ENCODE measurements at regions not wholly inside any gene's neighbourhood (a gene's known extent, or its start where the extent isn't known, plus 50 kb on each side); places are given as distances from the start of the nearest gene placed in this dataset.

DNA sequence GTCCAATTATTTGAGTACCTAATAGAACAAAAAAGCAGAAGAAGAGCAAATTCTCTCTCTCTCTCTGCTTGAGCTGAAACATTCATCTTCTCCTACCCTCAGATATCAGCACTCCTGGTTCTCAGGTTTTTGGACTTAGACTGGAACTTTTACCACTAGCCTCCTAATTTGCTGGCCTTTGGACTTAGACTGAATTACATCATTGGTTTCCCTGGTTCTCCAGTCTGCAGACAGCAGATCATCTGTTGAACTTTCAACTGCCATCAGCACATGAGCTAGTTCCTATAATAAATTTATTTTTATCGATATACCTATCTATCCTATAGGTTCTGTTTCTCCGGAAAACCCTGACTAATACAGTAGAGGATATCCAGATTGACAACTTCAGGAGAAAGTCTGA, 208.9 kb upstream of the GAS1 start:
- DNase-seq (ENCODE audit: low read depth) = no peak

DNA sequence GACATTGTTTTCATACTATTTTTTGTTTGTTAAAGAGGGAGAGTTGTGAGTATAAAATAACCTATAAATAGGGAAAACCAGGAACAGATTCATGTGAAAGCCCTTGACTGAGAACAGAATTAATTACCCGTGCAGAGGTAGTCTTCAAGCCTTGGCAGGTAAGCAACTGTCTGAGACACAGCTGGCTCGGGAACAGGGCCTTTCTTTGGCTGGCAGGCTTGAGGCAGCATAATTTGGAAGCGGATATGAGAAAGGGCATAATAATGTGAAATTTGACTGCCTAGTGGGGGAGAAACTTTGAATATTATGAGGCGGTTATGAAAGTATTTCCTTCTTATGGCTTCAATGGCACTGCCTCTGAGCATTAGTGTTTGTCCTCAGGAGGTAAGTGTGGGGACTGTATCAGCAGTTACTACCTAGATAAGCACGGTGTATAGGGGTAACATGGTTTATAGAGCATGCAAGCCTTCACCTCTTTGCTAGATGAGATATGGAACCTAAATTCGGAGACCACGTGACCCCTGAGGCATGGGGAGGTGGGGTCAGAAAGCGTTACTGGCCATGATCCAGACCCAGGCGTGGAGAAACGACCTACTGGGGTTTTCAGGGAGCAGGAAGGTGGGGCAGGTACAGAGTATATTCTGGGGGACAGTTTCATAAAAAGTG, 210.2 kb upstream of the GAS1 start:
- no peak for DNase-seq (ENCODE audit: low read depth)

DNA sequence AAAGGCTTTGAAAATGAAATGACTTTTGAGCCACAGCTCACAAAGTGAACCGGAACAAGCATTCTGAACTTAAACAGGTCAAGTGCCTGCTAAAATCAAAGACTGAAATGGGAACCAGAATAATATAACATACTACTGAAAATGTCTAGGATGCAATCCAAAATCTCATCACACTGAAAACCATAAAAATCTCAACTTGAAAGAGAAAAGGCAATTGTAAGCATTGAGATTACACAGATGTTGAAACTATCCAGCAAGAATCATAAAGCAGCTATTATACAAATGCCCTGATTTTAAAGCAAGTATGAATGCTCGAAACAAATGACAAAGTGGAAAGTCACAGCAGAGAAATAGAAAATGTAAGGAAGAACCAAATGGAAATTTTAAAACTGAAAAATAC, 211.5 kb upstream of the GAS1 start:
- no peak for DNase-seq (ENCODE audit: low read depth)

DNA sequence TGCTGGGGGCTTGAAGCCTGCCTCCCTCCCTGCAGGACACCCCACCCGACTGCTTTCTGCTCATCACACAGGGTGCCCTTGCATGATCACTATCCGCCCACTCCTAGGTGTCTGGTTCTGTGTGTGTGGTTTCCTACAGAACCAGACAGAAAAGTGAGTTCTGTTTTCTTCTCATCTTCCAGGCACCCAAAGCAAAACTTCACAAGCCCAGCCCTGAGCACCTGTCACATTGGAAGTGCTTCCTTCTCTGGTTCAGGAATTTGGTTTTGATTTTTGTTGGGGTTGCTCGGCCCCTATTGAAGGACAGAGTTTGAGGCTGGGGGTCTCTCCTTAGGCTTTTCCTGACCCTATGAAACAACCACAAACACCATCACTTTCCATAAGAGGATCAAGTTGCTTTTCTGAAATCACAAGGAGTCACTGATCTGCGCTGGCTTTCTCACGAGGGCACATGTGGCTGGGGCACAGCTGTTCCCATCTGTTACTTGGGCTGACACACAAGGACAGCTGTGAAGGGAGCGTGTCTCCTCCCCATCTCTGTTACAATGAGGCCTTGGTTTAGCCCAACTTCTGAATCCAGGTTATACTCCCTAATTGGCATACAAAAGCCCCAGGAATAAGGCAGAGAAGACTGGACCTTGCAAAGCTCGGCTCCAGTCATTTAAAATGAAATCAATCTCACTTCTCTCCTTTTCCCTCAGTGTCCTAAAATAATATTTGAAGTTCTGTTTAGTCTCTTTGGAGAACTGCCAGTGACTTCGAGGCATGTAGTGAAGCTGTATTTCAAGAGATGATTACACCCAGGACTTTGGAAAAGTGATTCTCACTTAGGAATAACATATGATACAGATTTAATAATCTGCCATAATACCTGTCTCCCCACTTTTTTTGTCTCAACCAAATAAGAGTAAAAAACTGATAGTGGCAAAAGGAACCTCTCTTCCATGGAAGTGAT, 213.1 kb upstream of the GAS1 start:
- no peak for DNase-seq (ENCODE audit: low read depth)

DNA sequence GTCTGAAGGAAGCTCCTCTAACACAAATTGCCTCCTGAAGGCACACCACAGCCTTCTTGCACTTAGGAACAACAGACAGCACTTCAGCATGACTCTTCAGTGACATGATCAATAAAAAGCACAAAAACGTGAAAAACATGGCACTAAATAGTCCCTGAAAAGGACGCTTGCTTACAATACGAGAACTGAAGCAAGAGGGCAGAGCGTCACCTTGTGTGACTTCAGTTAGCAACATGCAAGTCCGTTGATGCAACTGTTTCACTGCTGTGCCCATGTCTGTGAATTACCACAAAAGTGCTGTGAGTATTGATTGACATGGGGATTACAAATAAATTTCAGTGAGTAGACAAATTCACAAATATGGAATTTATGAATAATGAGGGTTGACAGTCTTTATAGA, 219.9 kb upstream of the GAS1 start:
- no peak for DNase-seq (ENCODE audit: low read depth)

DNA sequence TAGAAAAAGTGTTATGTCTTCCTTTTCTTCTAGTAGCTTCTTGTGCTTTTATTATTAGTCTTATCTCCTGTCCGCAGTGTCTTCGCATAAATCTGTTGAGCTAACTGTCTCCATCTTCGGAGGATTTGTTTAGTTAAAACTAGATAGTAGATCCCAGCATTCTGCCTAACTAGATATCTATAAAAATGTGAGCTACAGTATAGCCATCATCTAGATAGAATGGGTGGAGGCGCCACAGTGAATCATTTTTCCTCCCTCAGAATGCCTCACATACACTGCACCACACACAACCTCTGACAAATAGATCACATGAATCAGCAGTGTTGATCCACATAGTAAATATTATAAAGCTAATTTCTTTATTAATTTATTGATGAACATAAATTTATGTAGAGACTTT, 220.3 kb upstream of the GAS1 start:
- DNase-seq (ENCODE audit: low read depth) = no peak

DNA sequence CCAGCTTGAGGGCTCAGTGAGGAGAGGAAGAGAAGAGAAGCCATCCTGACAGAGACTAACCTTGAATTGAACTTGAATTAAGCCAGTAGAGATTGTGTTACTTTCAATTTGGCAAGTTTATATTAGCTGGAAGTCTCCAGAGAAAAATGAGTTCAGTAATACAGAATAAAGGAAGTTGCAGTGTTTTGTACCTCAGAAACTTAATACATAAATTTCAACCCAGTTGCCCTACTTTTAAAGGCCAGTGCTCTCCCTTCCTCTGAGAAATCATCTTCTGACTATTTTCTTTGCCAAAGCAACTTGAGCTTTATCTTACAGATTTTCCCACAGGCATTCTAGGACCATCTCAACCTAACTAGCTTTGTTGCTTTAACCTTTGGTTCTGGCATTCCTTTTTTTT, 231.0 kb upstream of the GAS1 start:
- DNase-seq (ENCODE audit: low read depth) = no peak

DNA sequence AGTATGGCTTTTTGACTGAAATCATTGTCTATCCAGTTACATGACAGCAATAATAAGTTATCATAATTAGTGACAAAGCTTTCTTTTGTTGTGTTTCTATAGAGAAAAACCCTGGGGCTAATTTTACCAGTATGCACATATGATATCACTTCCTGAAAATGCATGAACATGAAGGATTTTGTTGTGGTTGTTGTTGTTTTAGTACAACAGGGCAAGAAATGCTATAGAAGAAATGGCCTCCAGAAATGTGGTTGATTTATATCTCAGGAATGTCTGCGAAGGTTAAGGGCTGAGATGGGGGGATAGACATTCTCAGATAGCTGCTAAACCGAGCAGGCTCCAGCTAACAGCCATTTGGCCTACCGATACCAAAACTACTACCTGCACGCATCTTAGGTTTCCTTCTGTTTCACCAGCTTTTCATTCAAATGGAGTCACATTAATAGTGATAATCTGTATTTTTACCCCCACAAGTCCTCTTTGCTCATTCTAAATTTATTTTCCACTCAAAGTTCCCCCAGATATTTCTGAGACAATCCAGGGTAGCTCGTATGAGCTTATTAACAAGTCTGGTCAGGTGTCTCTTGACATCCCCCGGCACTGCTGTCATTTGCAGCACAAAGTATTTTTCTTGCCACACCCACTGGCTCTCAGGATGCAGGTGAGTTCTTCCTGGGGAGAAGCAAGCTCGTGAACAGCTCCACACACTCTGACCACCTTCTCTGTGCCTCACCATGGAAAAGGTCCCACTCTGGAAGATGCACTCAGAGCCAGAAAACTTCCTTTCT, 232.4 kb upstream of the GAS1 start:
- peak; percentile 60 for DNase-seq (ENCODE audit: low read depth)

DNA sequence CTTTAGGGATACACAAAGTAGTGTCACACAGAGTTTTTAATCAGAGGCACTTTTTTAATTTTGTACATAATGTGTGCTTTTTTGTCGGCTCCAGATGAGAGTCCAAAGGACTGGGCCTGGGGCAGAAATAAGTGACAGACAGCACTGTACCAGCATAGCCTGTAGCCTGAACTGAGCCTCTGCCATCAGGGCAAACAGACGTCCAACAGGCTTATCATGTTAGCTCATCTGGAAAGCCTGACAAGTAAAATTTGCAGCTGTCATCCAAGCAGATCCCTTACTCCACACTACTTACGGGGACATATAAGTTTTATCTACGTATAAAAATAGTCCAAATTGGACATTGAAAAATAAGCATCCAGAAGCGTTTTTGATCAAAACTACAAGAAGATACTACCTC, 233.1 kb upstream of the GAS1 start:
- no peak for DNase-seq (ENCODE audit: low read depth)

DNA sequence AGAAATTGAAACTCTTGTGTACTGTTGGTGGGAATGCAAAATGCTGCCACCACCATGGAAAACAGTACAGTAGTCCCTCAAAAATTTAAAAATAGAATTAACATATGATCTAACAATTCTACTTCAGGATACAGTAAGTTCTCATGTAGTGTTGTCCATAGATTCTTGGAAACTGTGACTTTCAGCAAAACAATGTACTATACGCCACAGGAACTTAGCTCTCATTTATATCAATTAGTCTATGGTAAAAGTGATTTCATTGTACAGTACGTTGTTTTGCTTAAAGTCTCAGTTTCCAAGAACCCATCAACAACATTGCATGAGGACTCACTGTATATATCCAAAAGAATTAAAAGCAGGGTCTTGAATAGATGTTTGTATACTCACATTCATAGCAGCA, 233.5 kb upstream of the GAS1 start:
- DNase-seq (ENCODE audit: low read depth) = no peak

DNA sequence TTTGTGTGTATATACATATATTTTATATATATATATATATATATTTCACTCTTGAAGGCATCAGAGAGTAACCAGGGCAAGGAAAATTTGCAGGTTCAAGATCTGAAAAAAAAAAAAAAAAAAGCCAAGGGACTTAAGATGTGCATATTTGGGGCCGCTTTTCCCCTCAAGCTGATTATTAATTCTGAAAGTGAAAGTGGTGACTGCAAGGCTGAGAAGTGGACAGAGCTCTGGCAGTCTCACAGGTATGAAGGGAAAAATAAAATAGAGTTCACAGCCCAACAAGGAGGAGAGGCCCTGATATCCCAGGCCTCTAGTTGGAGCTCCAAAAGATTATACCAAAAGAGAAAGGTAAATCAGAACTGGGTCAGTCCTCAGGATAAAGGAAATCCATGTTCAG, 234.4 kb upstream of the GAS1 start:
- no peak for DNase-seq (ENCODE audit: low read depth)

DNA sequence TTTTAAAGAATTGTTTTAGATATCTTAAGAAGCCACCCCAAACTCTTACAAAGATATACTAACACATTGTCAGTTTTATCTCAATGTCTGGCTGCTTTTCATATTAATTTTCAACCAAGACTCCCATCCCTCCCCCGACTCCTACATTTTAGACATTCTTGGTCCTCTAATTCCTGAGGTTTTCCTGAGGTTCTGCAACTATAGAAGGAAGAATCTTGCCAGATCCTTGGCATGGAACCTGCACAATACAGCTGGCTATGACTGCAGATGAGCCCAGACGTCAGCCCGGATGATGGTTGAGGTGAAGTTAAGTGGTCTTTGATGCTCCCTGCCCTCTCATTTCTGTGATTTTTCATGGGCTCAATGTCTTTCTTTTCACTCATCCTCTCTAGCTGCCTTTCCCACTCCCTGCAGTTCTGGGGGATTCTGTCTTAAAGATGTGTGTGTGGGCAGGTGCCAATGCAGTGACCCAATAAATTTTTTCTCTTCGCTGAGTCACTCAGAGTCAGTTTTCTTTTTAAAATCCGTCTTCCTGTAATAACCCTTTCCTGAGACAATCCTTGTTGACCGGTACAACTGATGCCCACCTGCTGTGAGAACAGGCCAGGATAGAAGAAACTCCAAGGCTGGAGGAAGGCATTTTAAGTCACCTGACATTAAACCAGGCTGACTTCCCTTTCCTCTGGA, 237.8 kb upstream of the GAS1 start:
- no peak for DNase-seq (ENCODE audit: low read depth)

DNA sequence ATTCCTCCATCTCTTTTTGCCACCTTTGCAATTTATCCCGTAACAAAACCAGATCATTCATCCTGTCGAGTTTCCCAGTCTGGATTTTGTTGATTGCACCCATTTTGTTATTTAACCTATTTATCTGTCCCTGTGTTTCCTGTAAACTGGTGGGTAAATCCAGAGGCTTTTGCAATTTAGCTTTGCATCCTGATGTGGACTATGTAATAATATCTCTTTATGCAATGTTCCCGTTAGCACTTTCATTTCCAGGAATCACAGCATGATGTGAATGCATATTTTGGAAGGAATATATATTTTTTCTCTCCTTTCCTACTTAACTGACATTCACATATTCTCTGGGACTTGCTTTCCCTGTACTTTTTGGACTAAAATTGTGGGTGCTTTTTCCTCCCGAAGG, 240.3 kb upstream of the GAS1 start:
- no peak for DNase-seq (ENCODE audit: low read depth)

DNA sequence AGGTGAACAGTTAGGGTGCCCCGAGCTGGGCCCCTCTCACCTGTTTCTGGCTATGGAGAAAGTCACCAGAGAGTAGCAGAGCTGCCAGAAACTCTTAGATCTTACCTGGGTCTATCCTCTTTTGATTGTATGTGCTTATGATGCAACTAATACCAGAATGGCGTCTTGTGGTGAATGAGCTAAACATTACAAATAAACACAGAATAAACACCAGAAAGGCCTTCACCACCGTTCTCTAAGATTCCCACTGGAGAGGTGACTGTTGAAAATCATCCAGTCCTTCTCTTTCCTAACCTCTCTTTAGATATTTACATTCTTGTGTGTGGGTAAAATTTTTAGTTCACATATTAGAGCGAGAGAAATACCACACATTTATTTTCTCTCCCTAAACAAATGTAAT, 241.7 kb upstream of the GAS1 start:
- no peak for DNase-seq (ENCODE audit: low read depth)

DNA sequence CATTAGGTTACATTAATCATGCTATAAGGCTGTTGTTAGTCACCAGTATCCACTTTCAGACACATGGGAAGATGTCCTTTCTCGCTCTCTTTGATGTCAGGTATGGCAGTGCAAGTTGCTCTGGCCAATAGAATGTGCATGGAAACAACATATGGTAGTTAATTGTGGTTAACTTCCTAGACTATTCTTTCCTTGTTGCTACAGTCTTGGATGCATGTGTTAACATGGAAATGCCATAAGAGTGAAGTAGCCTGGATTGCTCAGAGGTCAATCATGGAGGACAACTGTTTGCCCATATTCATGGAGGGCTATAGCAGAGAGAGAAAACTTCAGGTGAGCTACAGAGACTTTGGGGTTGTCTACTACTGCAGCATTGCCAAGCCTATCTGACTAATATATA, 245.8 kb upstream of the GAS1 start:
- no peak for DNase-seq (ENCODE audit: low read depth)

DNA sequence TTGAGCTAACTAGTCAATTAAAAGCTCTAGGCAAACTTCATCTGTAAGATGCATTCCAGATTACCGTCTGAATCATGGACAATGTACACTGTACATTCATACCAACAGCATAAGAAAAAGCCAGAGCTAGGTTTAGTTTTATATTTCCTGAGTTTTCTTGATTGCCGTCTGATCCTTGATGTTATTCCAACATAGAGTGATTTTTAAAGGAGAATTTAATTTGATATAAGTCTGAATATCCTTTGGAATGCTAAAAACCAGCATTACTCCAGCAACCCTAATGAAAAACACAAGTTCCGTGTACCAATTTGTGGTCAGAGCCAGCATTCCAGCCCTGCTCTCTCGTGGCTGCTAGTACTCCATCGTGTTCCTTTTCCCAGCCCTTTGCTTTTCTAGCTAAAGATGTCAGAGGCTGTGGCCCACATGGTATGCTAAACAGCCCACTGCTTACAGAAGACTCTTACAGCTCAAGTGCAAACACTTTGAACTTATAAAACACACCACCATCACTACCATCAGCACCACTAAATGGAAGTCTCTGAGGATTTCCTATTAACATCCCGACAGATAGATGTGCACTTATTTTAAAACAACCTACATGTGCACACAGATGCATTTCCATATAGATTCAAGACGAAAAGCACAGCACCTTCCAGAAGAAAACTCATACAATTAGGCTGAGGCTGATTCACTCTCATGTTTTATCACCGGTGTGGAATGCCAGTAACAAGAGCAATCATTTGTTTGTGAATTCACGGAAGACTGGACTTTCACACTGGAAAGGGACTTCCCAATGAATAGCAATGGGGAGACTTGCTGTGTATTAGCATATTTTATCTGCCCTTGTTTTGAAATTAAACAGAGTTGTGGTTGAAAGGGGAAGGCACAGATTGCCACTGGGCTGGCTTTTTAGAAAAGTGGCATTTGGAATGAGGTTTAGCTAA, 246.9 kb upstream of the GAS1 start:
- peak; percentile 89 for DNase-seq (ENCODE audit: low read depth)

DNA sequence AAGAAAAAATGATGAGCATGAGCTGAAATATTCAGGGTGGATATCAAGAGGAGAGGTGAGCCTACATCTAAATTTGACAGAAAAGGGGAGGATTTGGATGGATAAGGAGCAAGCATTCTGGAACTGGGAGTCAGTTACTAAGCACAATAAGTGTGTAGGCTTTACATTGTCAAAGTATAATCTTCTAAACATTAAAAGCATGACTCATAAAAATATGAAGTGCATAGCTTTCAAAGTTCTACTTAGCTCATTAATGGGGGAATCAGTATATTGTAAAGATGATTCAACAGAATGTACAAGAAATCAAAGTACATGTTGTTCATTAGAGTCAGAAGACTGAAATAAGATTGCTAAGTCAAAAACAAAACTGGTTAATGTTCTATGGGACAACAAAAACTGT, 248.0 kb upstream of the GAS1 start:
- no peak for DNase-seq (ENCODE audit: low read depth)

DNA sequence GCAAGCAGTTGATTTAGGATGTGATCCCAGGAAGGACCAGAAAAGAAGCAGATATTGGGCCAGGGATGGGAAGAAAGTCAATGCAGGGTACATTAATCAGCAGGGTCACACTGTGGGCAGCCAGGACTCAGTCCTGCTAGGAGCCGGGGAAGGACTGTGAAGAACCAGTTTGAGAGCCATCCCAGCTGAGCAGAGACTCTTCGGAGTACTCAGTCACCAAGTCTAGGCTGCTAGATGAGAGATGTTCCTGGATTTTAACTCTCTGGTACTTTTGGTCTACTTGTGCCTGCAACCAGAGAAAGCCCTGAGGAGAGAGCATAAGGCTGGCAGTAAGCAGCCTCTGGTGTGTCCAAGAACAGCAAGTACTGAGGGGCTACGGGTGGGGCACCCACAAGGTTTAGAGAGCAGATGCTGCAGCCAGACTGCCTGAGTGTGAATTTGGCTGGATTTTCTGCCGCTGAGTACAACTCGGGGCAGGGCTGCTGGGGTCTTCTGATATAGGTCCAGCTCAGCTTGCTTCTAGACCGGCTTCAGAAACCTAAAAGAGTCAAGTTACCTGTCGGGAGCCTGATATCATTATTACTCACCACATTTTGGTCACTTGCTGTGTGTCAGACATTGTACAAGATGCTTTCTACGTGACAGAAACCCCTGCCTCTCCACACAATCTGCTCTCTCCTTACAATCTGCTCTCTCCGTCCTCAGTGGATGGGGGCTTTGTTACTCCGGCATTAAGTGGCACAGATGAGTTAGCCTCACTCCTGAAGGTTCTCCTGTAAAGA, 250.2 kb upstream of the GAS1 start:
- no peak for DNase-seq (ENCODE audit: low read depth)

DNA sequence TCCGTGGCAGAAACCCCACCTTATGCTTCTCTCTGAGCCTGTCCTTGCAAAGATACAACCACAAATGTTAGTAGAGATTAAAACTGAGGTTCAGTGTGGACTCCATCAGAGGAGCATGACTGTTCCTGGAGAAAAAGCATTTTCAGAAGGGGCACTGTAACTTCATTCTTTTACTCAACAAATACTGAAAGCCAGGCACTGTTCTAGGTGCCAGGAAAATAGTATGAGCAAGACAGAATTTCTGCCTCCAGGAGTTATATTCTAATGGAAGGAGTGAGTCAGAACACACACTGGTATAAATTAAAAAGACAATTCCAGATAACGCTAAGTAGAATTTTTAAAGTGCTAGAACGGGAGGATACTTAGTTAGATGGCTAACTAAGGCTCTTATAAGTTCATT, 251.4 kb upstream of the GAS1 start:
- no peak for DNase-seq (ENCODE audit: low read depth)

DNA sequence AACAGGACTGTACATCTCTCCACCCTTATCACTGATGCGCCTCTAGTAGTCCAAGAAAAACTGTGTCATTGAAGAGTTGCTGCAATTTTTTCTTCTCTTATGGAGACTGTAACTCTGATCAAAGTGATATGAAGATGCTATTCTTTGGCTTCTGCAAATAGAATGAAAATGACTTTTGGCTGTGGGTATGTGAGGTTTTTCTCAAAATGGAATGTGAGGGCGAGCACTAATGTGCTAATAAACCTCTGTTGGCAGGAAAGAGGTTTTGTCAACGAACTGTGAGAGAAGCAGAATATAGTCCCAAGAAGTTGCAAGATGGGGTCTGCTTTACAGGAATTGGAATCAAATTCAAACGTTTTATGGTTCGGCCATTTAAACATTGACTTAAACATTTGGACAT, 252.0 kb upstream of the GAS1 start:
- DNase-seq (ENCODE audit: low read depth) = no peak

Data from non-pigmented ciliary epithelial cell (primary cell).